Mammary epithelial cell (primary cell): ENCODE measurements at regions not wholly inside any gene's neighbourhood (a gene's known extent, or its start where the extent isn't known, plus 50 kb on each side); places are given as distances from the start of the nearest gene placed in this dataset.

Experiments used
- CTCF ChIP-seq, 2 donors: IDR thresholded peaks in 1 of 2; conservative IDR thresholded peaks in 1 of 2; 2 replicates each; pipeline ENCODE4 v1.5.1; 2011 to 2012; ENCODE audit warnings: inconsistent platforms in 2 of 2, low read length in 2 of 2, mild to moderate bottlenecking in 2 of 2, control low read depth in 1 of 2, low read depth in 1 of 2; ENCODE audit not compliant: insufficient read depth in 1 of 2; ENCODE audit errors: extremely low read depth in 1 of 2
- EZH2 ChIP-seq: IDR thresholded peaks from 2 replicates; pipeline ENCODE4 v1.6.1; 2012; ENCODE audit warnings: low read length, inconsistent platforms, borderline replicate concordance

- TF ChIP-seq CTCF (conservative IDR thresholded peaks at IDR 0.05 in 1 of 2, IDR thresholded peaks at IDR 0.05 in 1 of 2; ENCODE audit: extremely low read depth in 1 of 2, insufficient read depth in 1 of 2, low read depth in 1 of 2, low read length in 2 of 2) (no peak), EZH2 (no peak)
Observed at GRCh38 chr14:106840991-106841390, 1314.6 kb downstream of the TMEM121 start.
